CD4-positive, alpha-beta memory T cell (primary cell): ENCODE measurements at regions not wholly inside any gene's neighbourhood (a gene's known extent, or its start where the extent isn't known, plus 50 kb on each side); places are given as distances from the start of the nearest gene placed in this dataset.
A peak's percentile ranks its signal among the peaks of the same experiment; 100 is the strongest.

ENCODE experiments used
- CTCF ChIA-PET: fragments of 350-600 bp; sonication (Branson Sonifier 250); formaldehyde crosslinking; loops from one replicate; lab custom pipeline; 2021; ENCODE audit warnings: inconsistent platforms; ENCODE audit not compliant: partially characterized antibody; lab: Charles Lee
- POLR2A ChIA-PET: fragments of 350-600 bp; sonication (Branson Sonifier 250); formaldehyde crosslinking; loops from one replicate; lab custom pipeline; 2021; ENCODE audit not compliant: partially characterized antibody; lab: Charles Lee
- DNase-seq, 5 donors: peaks; one replicate each; pipeline versions ENCODE4 v3.0.0 to v3.0.0-alpha.2; 2020 to 2022; ENCODE audit warnings: mixed read lengths in 1 of 5
- H3K27ac ChIP-seq: one replicate; pipeline ENCODE4 v1.7.0; 2013; ENCODE audit warnings: low read depth, low read length
- H3K27me3 ChIP-seq: 2 replicates; pipeline ENCODE4 v1.7.0; 2013; ENCODE audit warnings: mild to moderate bottlenecking, low read length, moderate library complexity; ENCODE audit not compliant: insufficient read depth
- H3K36me3 ChIP-seq: 2 replicates; pipeline ENCODE4 v1.7.0; 2013; ENCODE audit warnings: mild to moderate bottlenecking, low read length, moderate library complexity; ENCODE audit not compliant: insufficient read depth
- H3K4me1 ChIP-seq: 2 replicates; pipeline ENCODE4 v1.7.0; 2013; ENCODE audit warnings: mild to moderate bottlenecking, low read length, moderate library complexity; ENCODE audit not compliant: insufficient read depth
- H3K4me3 ChIP-seq, 2 donors: one replicate each; pipeline ENCODE4 v1.7.0; 2013; ENCODE audit warnings: low read length in 2 of 2, mild to moderate bottlenecking in 1 of 2
- H3K9me3 ChIP-seq, 2 donors: one replicate each; pipeline ENCODE4 v1.7.0; 2013; ENCODE audit warnings: low read length in 2 of 2, control low read depth in 1 of 2; ENCODE audit not compliant: control insufficient read depth in 1 of 2
- H3K27ac Mint-ChIP-seq, 7 donors: one replicate each; pipeline ENCODE4 v1.8.0; 2020 to 2021; ENCODE audit warnings: mixed read lengths in 7 of 7, mild to moderate bottlenecking in 6 of 7, inconsistent platforms in 3 of 7, moderate library complexity in 3 of 7
- H3K27me3 Mint-ChIP-seq, 2 donors: one replicate each; pipeline ENCODE4 v1.8.0; 2020 to 2021; ENCODE audit warnings: mixed read lengths in 2 of 2
- H3K36me3 Mint-ChIP-seq, 2 donors: one replicate each; pipeline ENCODE4 v1.8.0; 2020 to 2021; ENCODE audit warnings: mixed read lengths in 2 of 2, inconsistent platforms in 1 of 2, mild to moderate bottlenecking in 1 of 2
- H3K4me1 Mint-ChIP-seq, 4 donors: one replicate each; pipeline ENCODE4 v1.8.0; 2020 to 2021; ENCODE audit warnings: mixed read lengths in 4 of 4, mild to moderate bottlenecking in 1 of 4
- H3K4me3 Mint-ChIP-seq, 8 donors: one replicate each; pipeline ENCODE4 v1.8.0; 2020 to 2021; ENCODE audit warnings: mixed read lengths in 8 of 8, mild to moderate bottlenecking in 7 of 8, moderate library complexity in 6 of 8, inconsistent platforms in 3 of 8
- H3K9me3 Mint-ChIP-seq, 8 donors: one replicate each; pipeline ENCODE4 v1.8.0; 2020 to 2021; ENCODE audit warnings: mixed read lengths in 8 of 8, mild to moderate bottlenecking in 5 of 8, inconsistent platforms in 3 of 8, moderate library complexity in 1 of 8
- intact Hi-C: fragments of 100-400 bp; cut with micrococcal nuclease; formaldehyde crosslinking; loops from one replicate; pipeline ENCODE4 v1.15.1; 2023

GRCh38 chr2:8177566-8177965 lies 504.3 kb upstream of the ID2 start:
- ChIA-PET CTCF (no interaction called here), POLR2A (no interaction called here)
- no peak overlapping the region for H3K4me3 Mint-ChIP-seq
- Histone ChIP-seq H3K4me3 (no peak overlapping the region), H3K4me1 (no peaks in the 10 kb centered on the region), H3K36me3 (no peaks in the 10 kb centered on the region), H3K27me3 (no peaks in the 10 kb centered on the region), H3K9me3 (no peaks in the 10 kb centered on the region), H3K27ac (no peak overlapping the region)
- no peak overlapping the region for H3K27ac Mint-ChIP-seq
- peaks cover 2 to 9% of the 10 kb centered on the region in 2 donors for H3K36me3 Mint-ChIP-seq
- peaks cover 0 to 2% of the 10 kb centered on the region in 2 donors for H3K27me3 Mint-ChIP-seq
- intact Hi-C loops, result no loop called here
- no peaks in the 10 kb centered on the region for H3K4me1 Mint-ChIP-seq
- peaks cover 0 to 14% (median 6%) of the 10 kb centered on the region in 8 donors for H3K9me3 Mint-ChIP-seq
- no peak for DNase-seq

GRCh38 chr2:8178911-8179310 lies 502.9 kb upstream of the ID2 start:
- no peak overlapping the region for H3K4me3 ChIP-seq
- no peaks in the 10 kb centered on the region for H3K9me3 ChIP-seq
- CTCF ChIA-PET, result no interaction called here
- Mint-ChIP-seq H3K4me1 (no peaks in the 10 kb centered on the region), H3K27ac (no peak overlapping the region), H3K4me3 (no peak overlapping the region), H3K27me3 (peaks cover 0 to 2% of the 10 kb centered on the region in 2 donors), H3K9me3 (peaks cover 0 to 14% (median 6%) of the 10 kb centered on the region in 8 donors), H3K36me3 (peaks cover 2 to 9% of the 10 kb centered on the region in 2 donors)
- H3K27me3 ChIP-seq, result no peaks in the 10 kb centered on the region
- H3K27ac ChIP-seq, result no peak overlapping the region
- POLR2A ChIA-PET, result no interaction called here
- intact Hi-C loops, result no loop called here
- H3K36me3 ChIP-seq, result no peaks in the 10 kb centered on the region
- H3K4me1 ChIP-seq, result no peaks in the 10 kb centered on the region
- no peak for DNase-seq

- Mint-ChIP-seq H3K9me3 (peaks cover 0 to 12% (median 7%) of the 10 kb centered on the region in 8 donors), H3K4me1 (no peaks in the 10 kb centered on the region), H3K27me3 (no peaks in the 10 kb centered on the region), H3K4me3 (no peak overlapping the region), H3K36me3 (peaks cover 0 to 8% of the 10 kb centered on the region in 2 donors), H3K27ac (no peak overlapping the region)
- no peaks in the 10 kb centered on the region for H3K27me3 ChIP-seq
- CTCF ChIA-PET, result no interaction called here
- H3K9me3 ChIP-seq, result no peaks in the 10 kb centered on the region
- no peak for DNase-seq
- intact Hi-C loops, result no loop called here
- no peak overlapping the region for H3K27ac ChIP-seq
- no peak overlapping the region for H3K4me3 ChIP-seq
- H3K36me3 ChIP-seq, result no peaks in the 10 kb centered on the region
- no peaks in the 10 kb centered on the region for H3K4me1 ChIP-seq
- POLR2A ChIA-PET, result no interaction called here
Measured at GRCh38 chr2:8189316-8189715, 492.5 kb upstream of the ID2 start.

GRCh38 chr2:8190279-8190678 lies 491.6 kb upstream of the ID2 start:
- Histone ChIP-seq H3K4me3 (no peak overlapping the region), H3K27ac (no peak overlapping the region), H3K36me3 (no peaks in the 10 kb centered on the region), H3K4me1 (no peaks in the 10 kb centered on the region), H3K9me3 (no peaks in the 10 kb centered on the region), H3K27me3 (no peaks in the 10 kb centered on the region)
- Mint-ChIP-seq H3K27me3 (no peaks in the 10 kb centered on the region), H3K4me1 (no peaks in the 10 kb centered on the region), H3K9me3 (peaks cover 0 to 10% (median 7%) of the 10 kb centered on the region in 8 donors), H3K4me3 (no peak overlapping the region), H3K36me3 (peaks cover 0 to 8% of the 10 kb centered on the region in 2 donors), H3K27ac (no peak overlapping the region)
- ChIA-PET CTCF (no interaction called here), POLR2A (no interaction called here)
- no peak for DNase-seq
- intact Hi-C loops, result no loop called here

DNA sequence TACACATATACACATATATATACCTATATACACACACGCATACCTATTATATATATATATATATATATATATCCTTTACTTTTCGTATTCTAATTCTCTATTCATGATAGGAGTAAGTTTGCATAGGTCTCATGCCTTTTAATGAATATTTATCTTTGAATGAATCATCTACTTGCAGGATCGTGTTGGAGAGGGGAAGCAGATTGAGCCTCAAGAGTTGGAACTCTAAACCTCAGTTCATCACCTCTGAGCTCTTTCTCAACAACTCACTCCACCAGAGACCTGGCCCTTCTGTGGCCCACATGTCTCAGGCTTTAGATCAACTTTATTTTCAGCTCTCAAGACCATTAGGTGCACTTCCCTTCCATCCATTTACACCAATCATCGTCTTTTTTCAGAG lies 490.4 kb upstream of the ID2 start:
- Histone ChIP-seq H3K4me1 (no peaks in the 10 kb centered on the region), H3K4me3 (no peak overlapping the region), H3K9me3 (no peaks in the 10 kb centered on the region), H3K36me3 (no peaks in the 10 kb centered on the region), H3K27ac (no peak overlapping the region), H3K27me3 (no peaks in the 10 kb centered on the region)
- CTCF ChIA-PET, result interaction anchor here (1.2 kb wide), 1 partner anchor 764 kb away, joined by 3 read pairs; no protein-coding TSS in a partner anchor
- Mint-ChIP-seq H3K27ac (peak overlapping the region in 1 of 7 donors; percentile 29), H3K4me1 (no peaks in the 10 kb centered on the region), H3K36me3 (no peaks in the 10 kb centered on the region), H3K4me3 (no peak overlapping the region), H3K27me3 (no peaks in the 10 kb centered on the region), H3K9me3 (no peaks in the 10 kb centered on the region)
- POLR2A ChIA-PET, result no interaction called here
- intact Hi-C loops, result no loop called here
- DNase-seq, result no peak

GRCh38 chr2:8193146-8193545 lies 488.7 kb upstream of the ID2 start:
- Mint-ChIP-seq H3K27ac (no peak overlapping the region), H3K9me3 (peaks cover 0 to under 1% (median 0%) of the 10 kb centered on the region in 8 donors), H3K4me3 (no peak overlapping the region), H3K4me1 (no peaks in the 10 kb centered on the region), H3K27me3 (no peaks in the 10 kb centered on the region), H3K36me3 (peaks cover 0 to 4% of the 10 kb centered on the region in 2 donors)
- H3K27ac ChIP-seq, result no peak overlapping the region
- intact Hi-C loops, result no loop called here
- ChIA-PET CTCF (no interaction called here), POLR2A (no interaction called here)
- no peak overlapping the region for H3K4me3 ChIP-seq
- no peaks in the 10 kb centered on the region for H3K4me1 ChIP-seq
- DNase-seq, result no peak
- no peaks in the 10 kb centered on the region for H3K36me3 ChIP-seq
- no peaks in the 10 kb centered on the region for H3K9me3 ChIP-seq
- no peaks in the 10 kb centered on the region for H3K27me3 ChIP-seq

DNA sequence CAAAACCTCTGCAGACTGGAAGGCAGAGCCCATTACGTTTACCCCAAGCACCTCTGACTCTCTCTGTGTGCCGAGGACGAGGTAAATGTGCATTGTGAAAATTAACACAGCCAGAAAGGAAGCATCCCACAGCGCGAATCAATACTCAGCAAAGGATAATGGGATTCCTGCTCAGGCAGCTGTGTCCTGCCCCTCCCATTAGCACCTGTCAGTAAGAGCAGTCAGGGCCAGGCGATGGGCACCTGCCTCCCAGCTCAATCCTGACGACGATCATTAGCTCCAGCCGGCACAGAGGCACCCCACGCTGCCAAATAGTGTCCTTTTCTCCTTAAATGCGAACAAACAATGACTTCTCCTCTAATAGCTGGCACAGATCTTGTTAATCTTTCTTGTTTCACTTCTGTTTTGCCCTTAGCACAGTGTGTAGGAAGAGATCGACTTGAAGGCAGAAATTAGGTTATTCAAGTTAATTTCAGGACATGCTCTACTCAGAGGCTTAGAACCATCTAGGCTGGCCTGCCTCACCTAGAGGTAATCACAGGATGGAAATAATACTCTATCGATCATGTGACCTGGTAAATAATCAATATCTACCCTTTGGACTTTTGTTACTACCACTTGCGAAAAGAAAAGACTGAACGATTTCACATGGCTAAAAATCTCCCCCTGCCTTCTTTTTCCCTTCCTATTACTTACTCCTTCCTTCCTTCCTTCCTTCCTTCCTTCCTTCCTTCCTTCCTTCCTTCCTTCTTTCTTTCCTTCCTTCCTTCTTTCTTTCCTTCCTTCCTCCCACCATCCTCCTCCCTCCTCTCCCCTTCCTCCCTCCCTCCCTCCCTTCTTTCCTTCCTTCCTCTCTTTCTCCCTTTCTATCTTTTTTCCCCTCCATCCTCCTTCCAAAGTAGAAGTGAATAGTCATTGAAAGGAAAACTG lies 487.9 kb upstream of the ID2 start:
- intact Hi-C loops, result no loop called here
- Mint-ChIP-seq H3K4me1 (no peaks in the 10 kb centered on the region), H3K9me3 (peaks cover 0 to 2% (median 0%) of the 10 kb centered on the region in 8 donors), H3K27me3 (no peaks in the 10 kb centered on the region), H3K27ac (no peak overlapping the region), H3K36me3 (peaks cover 0 to 4% of the 10 kb centered on the region in 2 donors), H3K4me3 (no peak overlapping the region)
- H3K36me3 ChIP-seq, result no peaks in the 10 kb centered on the region
- H3K27me3 ChIP-seq, result no peaks in the 10 kb centered on the region
- H3K27ac ChIP-seq, result no peak overlapping the region
- H3K4me1 ChIP-seq, result no peaks in the 10 kb centered on the region
- H3K9me3 ChIP-seq, result no peaks in the 10 kb centered on the region
- ChIA-PET CTCF (no interaction called here), POLR2A (no interaction called here)
- H3K4me3 ChIP-seq, result no peak overlapping the region
- DNase-seq, result no peak
